Keratinocyte (primary cell): ENCODE measurements at regions not wholly inside any gene's neighbourhood (a gene's known extent, or its start where the extent isn't known, plus 50 kb on each side); places are given as distances from the start of the nearest gene placed in this dataset.

Experiments
- EZH2 ChIP-seq: IDR thresholded peaks from one replicate; pipeline ENCODE4 v1.6.1; 2012; ENCODE audit warnings: inconsistent platforms, mild to moderate bottlenecking, low read length, moderate library complexity
- TF ChIP-seq, protein P1 (sequence below), 3 experiments: IDR thresholded peaks in 1 of 3; conservative IDR thresholded peaks in 1 of 3; optimal IDR thresholded peaks in 1 of 3; 2 replicates in 2 of 3; 3 replicates in 1 of 3; pipeline versions ENCODE3 to v1.5.1; 2011; ENCODE audit warnings: low read length in 3 of 3, mild to moderate bottlenecking in 3 of 3, moderate library complexity in 2 of 3, control low read depth in 1 of 3, inconsistent platforms in 1 of 3; ENCODE audit not compliant: insufficient read depth in 2 of 3; ENCODE audit errors: extremely low read depth in 1 of 3

DNA sequence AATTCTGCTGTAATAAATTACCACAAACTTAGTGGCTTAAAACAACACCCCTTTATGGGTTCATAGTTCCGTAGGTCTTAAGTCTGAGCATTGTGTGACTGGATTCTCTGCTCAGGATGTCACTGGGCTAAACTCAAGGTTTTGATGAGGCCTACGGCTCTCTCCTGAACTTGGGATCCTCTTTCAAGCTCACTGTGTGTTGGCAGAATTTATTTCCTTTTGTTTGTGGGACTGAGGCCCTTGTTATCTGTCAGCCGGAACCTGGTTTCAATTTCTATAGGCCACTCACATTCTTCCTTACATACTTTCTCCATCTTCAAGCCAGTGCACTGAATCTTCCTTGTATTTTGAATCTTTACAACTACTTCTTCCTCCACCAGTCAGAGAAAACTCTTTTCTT lies 290.2 kb downstream of the AKAIN1 start:
- TF ChIP-seq, protein P1, sequence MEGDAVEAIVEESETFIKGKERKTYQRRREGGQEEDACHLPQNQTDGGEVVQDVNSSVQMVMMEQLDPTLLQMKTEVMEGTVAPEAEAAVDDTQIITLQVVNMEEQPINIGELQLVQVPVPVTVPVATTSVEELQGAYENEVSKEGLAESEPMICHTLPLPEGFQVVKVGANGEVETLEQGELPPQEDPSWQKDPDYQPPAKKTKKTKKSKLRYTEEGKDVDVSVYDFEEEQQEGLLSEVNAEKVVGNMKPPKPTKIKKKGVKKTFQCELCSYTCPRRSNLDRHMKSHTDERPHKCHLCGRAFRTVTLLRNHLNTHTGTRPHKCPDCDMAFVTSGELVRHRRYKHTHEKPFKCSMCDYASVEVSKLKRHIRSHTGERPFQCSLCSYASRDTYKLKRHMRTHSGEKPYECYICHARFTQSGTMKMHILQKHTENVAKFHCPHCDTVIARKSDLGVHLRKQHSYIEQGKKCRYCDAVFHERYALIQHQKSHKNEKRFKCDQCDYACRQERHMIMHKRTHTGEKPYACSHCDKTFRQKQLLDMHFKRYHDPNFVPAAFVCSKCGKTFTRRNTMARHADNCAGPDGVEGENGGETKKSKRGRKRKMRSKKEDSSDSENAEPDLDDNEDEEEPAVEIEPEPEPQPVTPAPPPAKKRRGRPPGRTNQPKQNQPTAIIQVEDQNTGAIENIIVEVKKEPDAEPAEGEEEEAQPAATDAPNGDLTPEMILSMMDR (optimal IDR thresholded peaks at IDR 0.05 in 1 of 3, IDR thresholded peaks at IDR 0.05 in 1 of 3, conservative IDR thresholded peaks at IDR 0.05 in 1 of 3; ENCODE audit: extremely low read depth in 1 of 3, insufficient read depth in 2 of 3, low read length in 3 of 3): no peak
- TF ChIP-seq EZH2: no peak
